Muscle of arm (tissue), 1 donor: ENCODE measurements at regions not wholly inside any gene's neighbourhood (a gene's known extent, or its start where the extent isn't known, plus 50 kb on each side); places are given as distances from the start of the nearest gene placed in this dataset.
A peak's percentile ranks its signal among the peaks of the same experiment; 100 is the strongest.

ENCODE experiments used
- DNase-seq: peaks from one replicate; pipeline ENCODE4 v3.0.0-alpha.2; 2013

DNA sequence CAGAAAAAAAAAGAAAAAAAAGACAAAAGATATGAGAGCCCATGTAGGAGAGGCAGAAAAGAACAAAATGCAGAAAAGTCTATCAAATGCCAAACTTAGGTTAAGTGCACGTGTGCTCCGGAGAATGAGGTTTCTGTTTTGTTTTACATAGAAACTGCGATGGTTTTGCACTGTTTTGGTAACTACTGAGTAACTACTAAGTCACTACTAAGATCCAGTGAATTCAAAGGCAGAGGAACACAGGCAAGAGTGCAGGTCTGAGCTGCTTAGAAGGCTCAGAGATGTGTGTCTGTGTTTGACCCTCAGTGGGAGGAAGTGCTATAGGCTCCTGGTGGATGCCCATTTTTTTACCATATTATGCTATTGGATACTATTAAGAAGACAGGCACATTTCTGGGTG lies 299.3 kb downstream of the NDFIP2 start:
- DNase-seq, result no peak

DNA sequence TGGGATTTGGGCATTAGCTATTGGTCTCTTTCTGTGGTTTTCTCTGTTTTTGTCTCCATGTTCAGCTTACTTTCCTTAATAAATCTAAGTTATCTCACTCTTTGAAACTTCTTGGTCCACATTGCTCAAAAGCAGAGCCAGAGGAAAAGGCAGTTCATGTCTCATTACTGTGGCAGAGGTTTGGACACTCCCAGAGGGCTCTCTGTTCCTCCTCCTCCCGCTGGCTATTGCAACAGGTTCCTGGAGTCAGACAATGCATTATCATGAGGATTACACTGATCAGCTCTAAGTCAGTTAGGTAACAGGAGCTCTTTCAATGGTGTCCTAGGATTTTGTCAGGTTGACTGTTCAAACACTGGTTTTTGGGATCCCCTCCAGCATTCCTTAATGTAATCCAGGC lies 298.8 kb downstream of the NDFIP2 start:
- no peak for DNase-seq

DNA sequence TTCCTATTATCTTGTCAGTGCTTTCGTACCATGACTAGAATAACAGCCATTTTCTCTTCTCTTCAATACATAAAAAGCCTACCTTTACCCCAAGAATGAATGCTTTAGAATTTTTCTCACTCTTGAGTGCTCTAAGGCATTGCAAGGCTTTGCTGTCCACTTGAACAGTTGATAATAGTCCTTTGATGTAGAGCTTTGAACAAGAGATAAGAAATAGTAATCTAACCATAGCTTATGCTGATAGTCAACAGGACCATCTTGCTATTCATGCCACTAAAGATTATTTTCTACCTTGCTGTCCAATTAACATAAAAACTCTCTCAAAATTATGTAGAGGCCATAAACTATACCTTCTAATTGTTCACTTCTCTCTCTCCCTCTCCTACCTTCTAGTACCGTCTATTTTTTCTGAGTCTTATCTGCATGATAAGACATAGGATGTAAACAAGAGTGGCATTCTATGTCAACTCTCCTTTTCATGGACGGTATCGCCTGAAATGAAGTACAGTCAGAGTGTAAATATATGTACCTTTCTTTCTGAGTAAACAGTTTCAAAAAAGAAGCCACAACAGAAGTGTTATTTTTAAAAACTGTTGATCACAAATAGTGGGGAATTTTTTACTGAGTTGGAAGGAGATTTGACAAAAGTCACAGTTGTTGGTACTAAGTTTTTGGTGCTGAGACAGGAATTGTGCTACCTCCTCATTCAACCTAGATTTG lies 297.9 kb downstream of the NDFIP2 start:
- no peak for DNase-seq

DNA sequence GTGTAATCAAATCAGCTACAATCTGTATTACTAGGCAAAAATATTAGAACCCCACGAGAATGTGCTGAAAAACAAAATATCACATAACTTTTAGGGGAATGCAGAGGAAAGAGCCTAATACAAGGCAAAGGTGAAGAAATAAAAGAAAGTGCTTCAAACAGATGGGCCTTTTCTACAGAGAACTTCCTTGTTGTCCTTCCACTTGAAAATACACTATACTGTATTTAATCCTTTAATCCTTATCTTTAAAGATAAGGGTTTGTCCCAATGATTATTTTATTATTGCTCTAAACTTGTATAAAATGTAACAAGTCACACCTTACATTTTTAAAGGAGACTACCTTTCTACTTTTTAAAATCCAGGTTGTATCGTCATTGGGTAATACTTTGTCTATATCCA lies 296.5 kb downstream of the NDFIP2 start:
- DNase-seq, result no peak

DNA sequence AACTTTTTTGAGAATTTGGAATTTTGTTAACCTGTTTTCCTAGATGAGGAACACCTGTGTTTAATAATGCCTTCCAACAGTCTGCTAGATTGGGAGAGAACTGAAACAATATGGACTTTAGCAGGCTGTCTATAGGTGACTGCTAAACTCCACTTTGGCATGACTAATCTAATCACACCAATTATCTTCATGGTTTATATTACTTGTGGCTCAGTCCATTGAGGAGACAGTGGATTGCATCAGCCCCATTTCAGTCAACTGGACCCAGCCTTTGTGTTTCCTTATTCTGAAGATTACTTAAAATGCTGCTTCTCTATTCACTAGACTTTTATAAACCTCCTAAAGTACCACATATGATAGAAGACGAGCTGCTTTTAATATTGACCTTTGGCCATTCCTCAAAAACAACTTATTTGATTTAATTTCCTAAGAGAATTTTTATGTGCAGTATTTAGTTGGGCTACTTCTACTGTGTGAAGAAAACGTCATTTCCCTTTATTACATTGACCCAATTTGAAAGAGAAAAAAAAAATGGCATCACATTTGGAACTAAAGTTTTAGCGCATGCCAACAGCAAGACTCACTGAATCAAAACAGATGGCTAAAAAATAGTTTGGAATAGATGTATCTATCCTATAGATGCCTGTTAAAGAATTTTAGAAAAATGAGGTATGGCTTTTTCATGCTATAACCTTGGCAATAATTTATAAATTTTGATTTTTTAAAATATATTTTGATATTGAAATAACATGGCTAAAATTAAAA lies 295.8 kb downstream of the NDFIP2 start:
- DNase-seq, result no peak

DNA sequence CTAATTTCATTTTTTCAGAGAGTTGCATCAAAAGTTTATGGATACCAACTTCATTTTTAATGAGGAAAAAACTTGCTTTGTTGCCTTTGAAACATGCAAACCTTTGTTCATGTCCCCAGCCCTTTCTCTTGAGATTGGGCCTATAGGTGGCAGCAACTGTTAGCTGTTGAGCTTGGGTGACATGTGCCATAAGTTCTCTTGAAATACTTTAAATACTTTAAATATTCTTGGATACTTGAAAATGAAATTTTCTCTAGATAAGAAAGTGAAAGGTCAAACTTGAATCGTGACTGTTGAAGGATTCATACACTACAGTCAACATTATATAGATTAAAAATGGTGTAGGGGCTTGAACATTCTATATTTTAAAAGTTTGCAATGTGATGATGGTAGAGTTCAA lies 294.9 kb downstream of the NDFIP2 start:
- peak; percentile 38 for DNase-seq

DNA sequence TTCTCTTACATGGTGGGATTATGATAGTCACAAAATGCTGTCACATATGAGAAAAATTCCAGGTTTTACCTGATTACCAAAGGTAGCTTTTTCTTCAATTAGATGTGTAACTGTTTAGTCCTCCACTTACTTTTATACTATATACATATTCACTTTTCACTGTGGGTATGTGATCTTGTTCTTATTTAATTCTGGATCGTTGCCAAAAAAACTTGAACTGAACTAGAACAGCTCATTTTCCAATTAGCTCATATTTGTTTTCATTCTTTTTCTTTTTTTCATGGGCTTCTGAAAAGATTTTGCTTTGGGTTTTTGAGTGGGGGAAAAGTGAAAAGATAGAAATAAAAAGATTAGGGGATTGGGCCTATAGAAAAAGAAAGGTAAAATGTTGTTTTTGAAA lies 291.9 kb downstream of the NDFIP2 start:
- no peak for DNase-seq

DNA sequence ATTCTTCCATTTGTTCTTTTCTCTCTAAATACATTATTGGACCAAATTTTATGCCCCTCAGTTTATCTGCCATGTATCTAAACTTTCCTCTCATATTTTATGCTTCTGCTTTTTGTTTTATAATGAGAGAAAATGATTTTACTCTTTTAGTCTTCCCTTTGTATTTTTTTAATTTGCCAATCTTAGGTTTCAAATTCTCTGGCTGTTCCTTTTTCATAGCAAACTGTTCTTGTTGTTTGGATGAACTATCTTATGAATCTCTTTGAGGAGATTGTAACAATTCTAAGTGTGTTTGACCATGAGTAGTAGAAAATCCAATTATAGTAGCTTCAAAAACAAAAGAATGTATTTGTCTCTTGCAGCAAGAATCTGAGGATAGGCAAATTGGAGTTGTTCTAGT lies 290.5 kb downstream of the NDFIP2 start:
- DNase-seq, result no peak

DNA sequence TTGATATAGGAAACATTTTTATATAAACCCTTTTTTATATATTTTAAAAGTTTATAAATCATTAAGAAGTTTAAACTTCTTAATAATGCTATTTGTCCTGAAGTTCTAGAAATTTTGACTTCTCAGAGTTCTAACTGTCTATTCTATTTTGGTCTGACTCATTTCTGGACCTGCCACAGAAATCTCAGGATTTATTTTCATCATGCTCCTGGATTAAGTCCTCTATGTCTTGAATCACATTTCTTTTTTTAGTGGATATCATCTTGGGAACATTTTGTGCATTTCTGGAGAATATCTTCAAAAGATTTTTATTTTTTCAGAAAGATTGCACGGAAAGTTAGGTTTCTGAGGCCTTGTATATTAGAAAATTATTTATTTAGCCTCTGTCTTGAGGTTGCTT lies 289.1 kb downstream of the NDFIP2 start:
- DNase-seq, result no peak

DNA sequence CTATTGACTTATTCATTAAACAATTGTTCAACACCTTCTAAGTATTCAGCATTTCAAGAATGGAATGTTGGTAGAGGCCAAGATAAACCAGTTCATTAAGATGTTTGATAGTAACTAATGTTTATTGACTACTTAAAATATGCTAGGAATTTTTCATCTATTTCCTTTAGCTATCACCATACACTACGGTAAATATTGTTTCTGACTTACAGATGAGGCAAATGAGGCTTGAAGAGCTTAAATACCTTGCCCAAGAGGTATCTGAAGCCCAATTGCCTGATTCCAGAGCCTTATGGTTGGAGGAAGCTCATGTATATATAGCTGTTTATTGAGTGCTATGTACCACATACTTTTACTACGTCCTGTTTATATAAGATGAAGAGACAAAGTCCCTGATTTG lies 286.2 kb downstream of the NDFIP2 start:
- DNase-seq, result no peak

DNA sequence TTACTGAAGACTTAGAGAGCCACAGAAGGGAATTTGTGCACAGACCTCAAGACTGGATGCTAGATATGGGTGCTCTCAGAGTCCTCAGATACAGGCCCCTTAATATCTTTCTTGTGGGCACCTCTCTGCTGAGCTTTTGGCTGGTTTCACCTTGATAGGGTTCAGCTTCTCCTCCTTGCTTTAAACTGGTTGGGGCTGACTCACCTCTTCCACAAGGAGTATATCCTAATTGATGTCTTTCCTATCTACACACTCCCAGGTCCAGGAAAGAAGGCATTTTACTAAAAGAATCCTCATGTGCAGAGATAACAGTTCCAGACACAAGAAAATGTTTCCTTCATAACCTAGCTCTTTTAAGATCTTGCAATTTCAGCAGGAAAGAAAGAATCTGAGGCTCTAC lies 284.4 kb downstream of the NDFIP2 start:
- DNase-seq, result no peak

DNA sequence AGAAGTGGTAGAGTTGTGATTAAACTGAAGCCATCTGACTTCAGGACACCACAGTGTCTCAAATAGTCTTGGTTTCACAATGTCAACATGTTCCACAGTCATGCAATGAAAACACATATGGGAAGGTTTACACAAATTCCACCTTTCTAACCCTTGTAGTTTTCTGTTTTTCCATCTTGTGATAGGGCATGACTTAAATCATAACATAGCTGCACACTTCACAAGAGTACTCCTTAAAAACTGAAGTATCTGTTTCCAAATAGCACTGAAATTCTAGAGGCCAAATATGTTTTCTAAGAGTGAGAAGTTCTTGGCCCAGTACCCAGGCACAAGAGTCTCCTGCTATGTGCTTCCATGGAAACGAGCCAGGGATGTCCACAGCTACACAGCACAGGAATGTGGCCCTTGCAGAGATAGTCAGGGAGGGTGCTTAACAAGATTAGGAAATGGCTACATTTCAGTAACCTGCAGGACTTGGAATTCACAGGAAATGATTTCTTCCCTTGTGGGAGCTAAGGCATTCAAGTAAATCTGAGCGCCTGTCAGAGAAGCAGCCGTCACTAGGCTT lies 269.1 kb downstream of the NDFIP2 start:
- DNase-seq, result peak; percentile 77

DNA sequence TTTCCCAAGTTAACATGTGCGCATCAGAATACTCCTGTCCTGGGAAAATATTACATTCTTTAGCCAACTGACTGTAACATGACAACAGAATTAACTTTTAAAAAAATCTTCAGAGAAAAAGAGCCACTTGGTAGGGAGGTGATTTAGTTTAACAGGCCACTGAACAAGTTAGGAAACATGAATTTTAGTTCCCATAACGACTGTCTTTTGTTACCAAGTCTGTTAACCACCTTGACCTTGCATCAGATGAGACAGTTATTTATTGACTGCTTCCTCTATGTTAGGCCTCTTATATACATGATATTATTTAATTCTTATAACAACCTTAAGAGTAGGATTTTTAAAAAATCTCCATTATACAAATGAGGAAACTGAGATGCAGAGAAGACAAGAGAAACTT lies 268.6 kb downstream of the NDFIP2 start:
- DNase-seq, result no peak

DNA sequence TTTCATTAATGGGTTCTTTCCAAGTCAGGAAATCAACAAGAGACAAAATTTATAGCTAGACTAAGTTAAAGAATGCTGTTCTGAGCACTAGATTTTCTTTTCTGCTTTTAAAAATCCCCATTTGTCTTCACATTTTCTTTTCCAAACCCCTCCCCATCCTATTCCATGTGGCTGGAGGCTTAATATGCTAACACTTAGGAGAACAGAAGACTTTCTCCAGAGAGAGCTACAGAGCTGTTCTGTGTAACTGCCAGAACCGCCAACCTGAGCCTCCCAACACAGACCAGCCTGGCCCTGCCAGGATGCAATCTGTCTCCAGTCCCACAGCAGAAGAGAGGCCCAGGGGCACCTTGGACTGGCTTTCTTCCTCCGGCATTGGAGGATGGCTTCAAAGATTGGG lies 264.1 kb downstream of the NDFIP2 start:
- peak; percentile 31 for DNase-seq

DNA sequence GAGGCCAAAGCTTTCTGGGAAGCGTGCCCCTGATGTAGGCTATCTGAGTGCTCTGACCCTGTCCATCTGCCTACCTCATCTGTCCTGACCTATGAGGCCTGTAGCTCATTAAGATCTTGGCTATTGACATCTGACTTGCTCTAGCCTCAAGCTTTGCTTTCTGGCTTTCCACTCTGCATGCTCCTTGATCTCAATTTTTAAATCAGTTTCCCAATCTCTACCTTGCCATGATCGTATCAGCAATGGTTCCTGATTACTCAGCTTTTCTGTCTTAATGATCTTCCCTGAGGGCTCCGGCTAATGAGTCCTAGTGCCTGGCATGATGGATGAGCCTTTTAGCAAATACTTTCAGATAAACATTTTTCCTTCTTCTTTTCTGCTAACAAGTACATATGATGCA lies 262.0 kb downstream of the NDFIP2 start:
- no peak for DNase-seq

DNA sequence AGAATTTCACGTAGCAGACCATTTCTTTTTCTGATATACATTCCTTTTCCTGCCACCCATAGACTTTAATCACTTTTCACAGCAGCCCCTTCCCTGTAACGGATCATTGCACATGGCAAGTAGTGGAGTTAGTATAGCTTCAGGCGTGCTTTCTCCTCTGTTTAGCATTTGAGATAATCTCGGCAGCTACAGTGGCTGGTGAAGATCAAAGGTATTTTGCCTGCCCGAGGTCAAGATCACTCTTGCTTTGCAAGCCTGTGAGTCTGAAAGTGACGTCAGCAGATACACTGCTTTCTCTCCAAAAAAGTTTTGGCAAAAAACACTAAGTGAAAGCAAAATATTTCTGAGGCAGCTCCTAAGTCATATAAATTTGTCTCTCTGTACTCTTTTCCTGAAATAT lies 260.0 kb downstream of the NDFIP2 start:
- DNase-seq, result peak; percentile 41

DNA sequence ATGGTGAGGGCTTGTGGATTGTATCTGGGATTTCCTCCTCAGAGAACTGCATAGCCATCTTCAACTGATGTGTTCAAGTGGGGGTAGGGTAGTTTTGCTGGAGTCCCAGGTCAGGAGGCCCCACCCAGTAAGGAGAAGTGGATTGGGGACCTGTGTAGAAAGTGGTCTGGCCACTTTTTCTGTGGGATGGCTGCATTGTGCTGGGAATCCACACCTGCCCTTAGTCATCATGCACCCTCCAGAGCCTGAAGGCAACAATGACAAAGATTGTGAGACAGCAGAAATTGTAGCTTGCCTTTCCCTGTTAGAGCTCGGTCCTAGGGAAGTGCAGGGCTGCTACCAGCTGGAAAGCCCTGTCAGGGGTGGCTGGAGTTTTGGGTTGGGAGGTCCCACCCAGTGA lies 255.4 kb downstream of the NDFIP2 start:
- no peak for DNase-seq

DNA sequence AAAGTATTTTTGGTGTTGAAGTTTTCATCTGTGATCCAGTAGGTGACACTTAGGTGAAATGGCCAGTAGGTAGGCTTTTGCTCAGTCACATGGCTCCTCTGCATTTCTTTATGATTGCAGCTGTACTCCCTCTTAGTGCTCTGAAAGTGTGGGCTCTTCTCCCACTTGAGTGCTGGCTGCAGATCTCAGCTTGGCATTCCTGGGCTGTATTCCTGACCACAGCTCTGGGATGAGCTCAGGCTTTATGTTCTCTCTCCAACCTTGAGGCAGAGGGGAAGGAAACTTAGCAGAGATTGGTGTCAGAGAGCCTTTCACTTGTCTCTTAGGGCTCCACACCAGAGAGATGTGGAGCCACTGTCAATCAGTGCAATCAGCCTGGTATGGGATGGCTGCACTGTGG lies 254.3 kb downstream of the NDFIP2 start:
- no peak for DNase-seq

DNA sequence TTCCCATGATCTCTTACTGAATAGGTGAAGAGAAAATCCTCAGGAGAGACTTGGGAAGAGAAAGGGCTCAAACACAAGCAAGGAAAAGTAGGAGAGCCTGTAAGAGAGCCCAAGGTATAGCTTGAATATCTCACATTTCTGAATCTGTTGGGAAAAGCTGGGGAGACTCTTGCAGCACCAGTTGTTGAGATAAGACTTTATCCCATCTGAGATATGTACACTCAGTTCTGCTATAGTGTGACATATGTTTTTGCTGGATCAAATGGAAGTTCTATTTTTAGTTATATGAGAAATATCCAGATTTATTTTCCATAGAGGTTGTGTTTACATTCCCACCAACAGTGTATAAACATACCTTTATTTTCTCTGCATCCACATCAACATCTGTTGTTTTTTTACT lies 246.1 kb downstream of the NDFIP2 start:
- DNase-seq, result no peak

DNA sequence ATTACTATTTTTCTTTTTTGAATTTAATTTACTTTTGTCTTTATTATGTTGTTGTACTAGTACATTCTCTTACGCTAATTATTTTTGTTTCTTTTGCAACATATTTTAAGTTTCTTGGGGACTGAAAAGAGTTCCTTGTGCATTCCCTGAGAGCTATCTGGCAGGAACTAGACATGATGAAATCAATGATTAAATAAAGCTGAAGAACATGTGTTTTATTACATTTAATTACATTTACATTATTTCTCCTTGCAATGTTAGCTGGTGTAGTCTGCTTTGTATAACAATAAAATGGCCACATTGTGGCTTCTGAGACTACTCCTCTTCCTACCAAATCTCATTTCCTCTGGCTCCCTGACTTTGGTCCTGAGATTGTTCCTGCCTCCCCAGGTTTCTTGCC lies 244.9 kb downstream of the NDFIP2 start:
- no peak for DNase-seq

DNA sequence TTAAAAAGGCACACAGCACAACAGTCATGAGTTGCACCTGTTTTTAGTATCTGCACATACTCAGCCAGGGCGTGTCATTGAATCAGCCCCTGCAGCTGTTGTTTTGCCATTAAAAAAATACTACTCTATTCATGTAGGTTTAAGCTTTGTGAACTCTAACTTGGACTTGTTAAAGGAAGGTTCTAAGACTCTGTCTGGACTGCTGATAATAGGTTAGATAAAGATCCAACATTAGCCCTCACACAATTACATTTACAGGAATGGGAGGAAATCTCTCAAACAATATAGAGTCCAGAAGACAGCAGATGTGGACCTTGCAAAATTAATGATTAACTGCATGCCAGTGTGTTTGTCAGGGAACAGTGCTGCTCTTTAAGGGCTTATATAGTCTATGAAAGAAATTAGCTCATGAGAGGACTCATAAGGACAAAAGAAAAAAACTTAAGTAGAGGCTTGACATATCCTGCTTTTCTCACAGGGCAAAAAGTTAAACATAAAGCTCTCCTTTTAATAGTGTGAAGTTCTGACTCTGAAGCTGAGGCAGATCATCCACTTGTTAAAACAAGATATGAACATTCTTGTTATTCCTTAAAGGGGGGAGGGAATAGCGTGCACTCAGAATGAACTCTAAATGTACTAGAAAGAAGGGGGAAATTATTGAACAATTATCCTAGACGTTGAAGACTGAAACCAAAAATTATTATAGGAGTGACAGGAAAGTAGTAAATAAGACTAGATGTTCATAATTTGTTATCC lies 243.6 kb downstream of the NDFIP2 start:
- peak; percentile 51 for DNase-seq

DNA sequence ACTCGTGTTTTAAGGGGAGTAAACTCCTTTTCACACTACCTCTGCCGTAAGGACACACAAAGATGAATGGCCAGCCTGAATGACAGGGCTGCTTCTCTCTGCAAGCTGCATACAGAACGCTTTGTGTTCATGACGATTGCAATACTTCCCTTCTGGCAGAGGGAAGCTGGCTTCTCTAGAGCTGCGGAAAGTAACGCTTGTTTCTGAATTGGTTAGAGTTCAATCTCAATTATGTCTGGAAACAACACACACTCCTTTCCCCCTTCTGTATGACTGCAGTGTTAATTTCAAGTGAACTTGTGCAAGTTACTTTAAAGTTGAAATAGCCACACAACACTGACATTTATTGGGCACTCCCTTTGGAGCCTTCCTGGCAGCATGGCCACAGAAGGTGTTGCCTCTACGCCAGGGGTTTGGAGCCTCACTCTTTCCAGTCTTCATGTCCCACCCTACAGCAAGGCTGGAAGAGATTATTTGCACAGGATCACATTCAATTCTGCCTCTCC lies 242.6 kb downstream of the NDFIP2 start:
- peak; percentile 80 for DNase-seq
